ENCODE measurements at regions not wholly inside any gene's neighbourhood (a gene's known extent, or its start where the extent isn't known, plus 50 kb on each side); places are given as distances from the start of the nearest gene placed in this dataset.

DNA sequence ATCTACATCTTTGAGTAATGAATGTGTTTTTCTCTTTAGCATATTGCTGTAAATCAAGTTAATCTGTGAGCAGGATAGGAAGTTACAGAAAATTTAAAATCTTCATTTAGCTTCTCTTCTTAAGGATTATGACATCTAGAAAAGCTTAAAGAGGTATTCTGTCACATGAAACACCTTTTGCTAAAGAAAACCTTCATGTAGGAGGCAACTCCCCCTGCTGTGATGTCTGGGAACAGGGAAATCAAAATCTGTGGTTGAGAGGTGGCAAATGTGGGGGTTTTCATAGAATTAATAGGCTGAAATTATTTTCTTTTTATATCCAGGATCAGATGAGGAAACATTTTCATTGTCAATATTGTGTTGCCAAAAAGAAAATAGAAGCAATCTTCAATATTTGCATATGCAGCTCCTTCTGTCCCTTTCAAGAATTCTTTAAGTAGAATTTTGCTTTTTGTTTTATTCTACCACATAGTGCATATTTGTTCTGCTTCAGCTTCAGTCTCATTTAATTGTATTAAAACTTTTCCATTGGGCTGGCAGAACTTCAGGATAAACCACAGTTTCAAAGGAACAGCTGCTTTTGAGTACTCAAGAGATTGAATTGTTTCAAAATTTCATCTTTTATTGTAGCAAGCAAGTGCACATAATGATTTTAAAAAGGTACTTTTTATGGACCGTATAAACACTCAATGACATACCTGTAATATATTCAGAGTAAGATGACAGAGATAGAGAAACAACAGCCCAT, 128.4 kb downstream of the RAP2B start:
- BruUV-seq (replicated peaks): no TSS peak
- intact Hi-C loops (cut with micrococcal nuclease; ENCODE audit: unreplicated experiment): loop anchor here (1.0 to 5.0 kb wide), 7 partner anchors 62 to 479 kb away; no protein-coding TSS in a partner anchor

DNA sequence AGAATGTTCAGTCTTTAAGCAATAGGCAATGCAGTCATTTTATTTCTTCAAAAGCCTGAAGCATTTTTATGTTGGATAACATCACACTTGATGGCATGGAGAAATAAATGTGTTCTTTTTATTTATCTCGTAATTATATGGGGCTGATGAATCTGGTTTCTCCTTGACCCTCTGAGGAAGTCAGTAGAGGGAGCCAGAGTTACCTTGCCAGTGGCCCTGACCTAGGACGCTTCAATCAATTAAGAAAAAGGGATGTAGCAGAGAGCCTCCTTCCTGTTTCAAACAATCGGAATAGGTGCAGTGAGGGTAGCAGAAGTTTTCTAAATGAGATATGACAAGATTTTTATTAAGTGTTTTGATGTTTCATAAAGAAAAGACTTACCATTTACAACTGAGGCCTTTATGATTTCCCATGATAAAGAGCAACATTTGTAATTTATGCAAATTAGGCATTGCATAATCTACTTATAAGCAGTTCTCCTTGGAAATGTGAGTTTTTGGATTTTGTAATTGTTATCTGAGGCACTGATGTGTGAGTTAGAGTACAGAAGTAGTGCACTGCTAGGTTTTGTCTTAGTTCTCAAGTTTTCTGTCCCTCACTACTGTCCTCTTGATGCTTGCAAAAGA, 129.1 kb downstream of the RAP2B start:
- POLR2A ChIA-PET: no interaction called here
- Histone ChIP-seq H3K27me3 (replicated peaks; ENCODE audit: control insufficient read depth, insufficient read depth, low read length) (no peaks in the 10 kb centered on the region), H3K36me3 (ENCODE audit: control insufficient read depth, insufficient read depth, low read length) (no peaks in the 10 kb centered on the region), H3K4me3 (ENCODE audit: low read depth, low read length) (no peak overlapping the region), H3K9me3 (no peaks in the 10 kb centered on the region), H3K4me1 (no peaks in the 10 kb centered on the region)
- Mint-ChIP-seq H3K27ac (ENCODE audit: unreplicated experiment) (no peak overlapping the region), H3K36me3 (ENCODE audit: insufficient read depth, unreplicated experiment) (no peaks in the 10 kb centered on the region), H3K4me1 (ENCODE audit: low read depth, unreplicated experiment) (no peaks in the 10 kb centered on the region), H3K9me3 (ENCODE audit: unreplicated experiment) (no peaks in the 10 kb centered on the region), H3K27me3 (ENCODE audit: insufficient read depth, unreplicated experiment) (no peaks in the 10 kb centered on the region), H3K4me3 (ENCODE audit: unreplicated experiment) (no peak overlapping the region)
- CTCF ChIA-PET: interaction anchor here (1.2 to 1.7 kb wide), 3 partner anchors 17 to 248 kb away, joined by 3 to 10 read pairs (median 6); no protein-coding TSS in a partner anchor
- intact Hi-C loops (cut with micrococcal nuclease; ENCODE audit: unreplicated experiment): loop anchor here (1.0 to 5.0 kb wide), 5 partner anchors 61 to 478 kb away; no protein-coding TSS in a partner anchor
- no TSS peak for BruUV-seq (replicated peaks)
- peak in 1 of 2 experiments; percentile 29 for DNase-seq
- TF ChIP-seq CTCF (IDR thresholded peaks at IDR 0.05; ENCODE audit: insufficient read depth in 1 of 2, low read depth in 1 of 2, low read length in 1 of 2, severe bottlenecking in 1 of 2, unreplicated experiment in 1 of 2): peak; percentile 51 to 63

More for the DNA sequence above, 128.4 kb downstream of the RAP2B start:
- DNase-seq: peak in 1 of 2 experiments; percentile 12
- no peaks in the 10 kb centered on the region for H3K27me3 ChIP-seq (replicated peaks; ENCODE audit: control insufficient read depth, insufficient read depth, low read length)
- no peaks in the 10 kb centered on the region for H3K36me3 ChIP-seq (ENCODE audit: control insufficient read depth, insufficient read depth, low read length)
- Mint-ChIP-seq H3K27me3 (ENCODE audit: insufficient read depth, unreplicated experiment) (no peaks in the 10 kb centered on the region), H3K36me3 (ENCODE audit: insufficient read depth, unreplicated experiment) (no peaks in the 10 kb centered on the region), H3K4me3 (ENCODE audit: unreplicated experiment) (no peak overlapping the region), H3K27ac (ENCODE audit: unreplicated experiment) (no peak overlapping the region), H3K4me1 (ENCODE audit: low read depth, unreplicated experiment) (no peaks in the 10 kb centered on the region), H3K9me3 (ENCODE audit: unreplicated experiment) (no peaks in the 10 kb centered on the region)
- peak in 1 of 2 experiments; percentile 57 for TF ChIP-seq CTCF (IDR thresholded peaks at IDR 0.05; ENCODE audit: insufficient read depth in 1 of 2, low read depth in 1 of 2, low read length in 1 of 2, severe bottlenecking in 1 of 2, unreplicated experiment in 1 of 2)
- H3K4me3 ChIP-seq (ENCODE audit: low read depth, low read length): no peak overlapping the region
- H3K4me1 ChIP-seq: no peaks in the 10 kb centered on the region
- POLR2A ChIA-PET: interaction anchor here (1.1 kb wide), 1 partner anchor 129 kb away, joined by 3 read pairs; no protein-coding TSS in a partner anchor
- CTCF ChIA-PET: interaction anchor here (0.7 to 1.7 kb wide), 5 partner anchors 16 to 249 kb away, joined by 3 to 10 read pairs (median 5); no protein-coding TSS in a partner anchor
- no peaks in the 10 kb centered on the region for H3K9me3 ChIP-seq

DNA sequence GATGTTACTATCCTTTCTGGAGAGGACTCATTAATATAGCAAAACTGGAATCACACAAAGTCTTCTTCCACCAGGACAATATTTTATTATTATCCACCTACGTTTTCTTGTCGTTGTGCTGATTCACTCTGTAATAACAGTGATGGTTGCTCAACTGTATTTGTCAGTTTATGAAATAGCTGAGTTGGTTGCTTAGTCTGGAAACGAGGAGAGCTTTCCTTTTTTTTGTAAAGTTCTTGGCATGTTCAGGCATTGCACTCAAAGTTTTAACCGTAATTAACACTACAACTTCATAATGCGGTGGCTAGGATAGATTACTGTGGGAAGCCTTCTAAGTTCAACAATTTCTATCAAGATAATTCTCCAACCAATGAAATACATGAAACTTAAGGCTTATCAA, 131.2 kb downstream of the RAP2B start:
- no peak for TF ChIP-seq CTCF (IDR thresholded peaks at IDR 0.05; ENCODE audit: insufficient read depth in 1 of 2, low read depth in 1 of 2, low read length in 1 of 2, severe bottlenecking in 1 of 2, unreplicated experiment in 1 of 2)
- Mint-ChIP-seq H3K36me3 (ENCODE audit: insufficient read depth, unreplicated experiment) (no peaks in the 10 kb centered on the region), H3K27me3 (ENCODE audit: insufficient read depth, unreplicated experiment) (no peaks in the 10 kb centered on the region), H3K27ac (ENCODE audit: unreplicated experiment) (no peak overlapping the region), H3K9me3 (ENCODE audit: unreplicated experiment) (no peaks in the 10 kb centered on the region), H3K4me3 (ENCODE audit: unreplicated experiment) (no peak overlapping the region), H3K4me1 (ENCODE audit: low read depth, unreplicated experiment) (no peaks in the 10 kb centered on the region)
- DNase-seq: no peak
- intact Hi-C loops (cut with micrococcal nuclease; ENCODE audit: unreplicated experiment): loop anchor here (5.0 kb wide), 1 partner anchor 59 kb away; no protein-coding TSS in a partner anchor
- POLR2A ChIA-PET: no interaction called here
- no peaks in the 10 kb centered on the region for H3K4me1 ChIP-seq
- H3K36me3 ChIP-seq (ENCODE audit: control insufficient read depth, insufficient read depth, low read length): no peaks in the 10 kb centered on the region
- H3K9me3 ChIP-seq: no peaks in the 10 kb centered on the region
- no TSS peak for BruUV-seq (replicated peaks)
- H3K27me3 ChIP-seq (replicated peaks; ENCODE audit: control insufficient read depth, insufficient read depth, low read length): no peaks in the 10 kb centered on the region
- CTCF ChIA-PET: interaction anchor here (1.4 kb wide), 1 partner anchor 250 kb away, joined by 4 read pairs; no protein-coding TSS in a partner anchor
- no peak overlapping the region for H3K4me3 ChIP-seq (ENCODE audit: low read depth, low read length)

Measured in Caco-2 (cell line).